ENCODE measurements at regions not wholly inside any gene's neighbourhood (a gene's known extent, or its start where the extent isn't known, plus 50 kb on each side); places are given as distances from the start of the nearest gene placed in this dataset.
"Not testable (repeated sequence)": the region's sequence is repeated elsewhere in the genome, so short reads cannot be mapped to it uniquely, and the experiment has no call there.

- DNase-seq (ENCODE audit: low read depth), result no peak
- H3K4me3 ChIP-seq (ENCODE audit: low read length), result no peak overlapping the region
- TF ChIP-seq CTCF (IDR thresholded peaks at IDR 0.05; ENCODE audit: insufficient read depth, low read depth, low read length, missing control alignments), result no peak
These were observed 174.0 kb upstream of the FOXD4L5 start for GRCh38 chr9:65458992-65459391.

GRCh38 chr9:65458465-65458864 is 173.5 kb upstream of the FOXD4L5 start:
- no peak overlapping the region for H3K4me3 ChIP-seq (ENCODE audit: low read length)
- TF ChIP-seq CTCF (IDR thresholded peaks at IDR 0.05; ENCODE audit: insufficient read depth, low read depth, low read length, missing control alignments), result no peak
- DNase-seq (ENCODE audit: low read depth), result no peak

- not testable (repeated sequence) for H3K4me3 ChIP-seq (ENCODE audit: low read length); DNase-seq (ENCODE audit: low read depth)
These were observed 172.0 kb upstream of the FOXD4L5 start for GRCh38 chr9:65456991-65457390.

GRCh38 chr9:65455751-65456647 is 171.0 kb upstream of the FOXD4L5 start:
- not testable (repeated sequence) for H3K4me3 ChIP-seq (ENCODE audit: low read length); DNase-seq (ENCODE audit: low read depth)

- H3K4me3 ChIP-seq (ENCODE audit: low read length); DNase-seq (ENCODE audit: low read depth): not testable (repeated sequence)
These were observed 170.1 kb upstream of the FOXD4L5 start for GRCh38 chr9:65455136-65455535.

- not testable (repeated sequence) for DNase-seq (ENCODE audit: low read depth); H3K4me3 ChIP-seq (ENCODE audit: low read length)
These were observed 169.7 kb upstream of the FOXD4L5 start for GRCh38 chr9:65454666-65455065.

GRCh38 chr9:65454034-65454433 is 169.0 kb upstream of the FOXD4L5 start:
- H3K4me3 ChIP-seq (ENCODE audit: low read length); DNase-seq (ENCODE audit: low read depth): not testable (repeated sequence)

- DNase-seq (ENCODE audit: low read depth); H3K4me3 ChIP-seq (ENCODE audit: low read length): not testable (repeated sequence)
These were observed 165.0 kb upstream of the FOXD4L5 start for GRCh38 chr9:65449886-65450610.

- no peak overlapping the region for H3K4me3 ChIP-seq (ENCODE audit: low read length)
- no peak for TF ChIP-seq CTCF (IDR thresholded peaks at IDR 0.05; ENCODE audit: insufficient read depth, low read depth, low read length, missing control alignments)
- DNase-seq (ENCODE audit: low read depth), result no peak
These were observed 164.4 kb upstream of the FOXD4L5 start for GRCh38 chr9:65449423-65449822.

GRCh38 chr9:65447146-65447545 is 162.1 kb upstream of the FOXD4L5 start:
- not testable (repeated sequence) for H3K4me3 ChIP-seq (ENCODE audit: low read length); DNase-seq (ENCODE audit: low read depth)

- H3K4me3 ChIP-seq (ENCODE audit: low read length); DNase-seq (ENCODE audit: low read depth): not testable (repeated sequence)
These were observed 161.0 kb upstream of the FOXD4L5 start for GRCh38 chr9:65445991-65446390.

Data from epithelial cell of esophagus (primary cell).